DMS 273 treated with DMSO at 0.1 percent for 48 hours (cell line): ENCODE measurements at regions not wholly inside any gene's neighbourhood (a gene's known extent, or its start where the extent isn't known, plus 50 kb on each side); places are given as distances from the start of the nearest gene placed in this dataset.

ENCODE experiments used
- DNase-seq: peaks from one replicate; lab custom pipeline; 2025; lab: John Stamatoyannopoulos, UW

- DNase-seq, result no peak
Observed at GRCh38 chr2:4486971-4487370, 783.6 kb downstream of the DCDC2C start.

- DNase-seq, result no peak
Observed at GRCh38 chr2:4499316-4500030, 796.1 kb downstream of the DCDC2C start.

- no peak for DNase-seq
Observed at GRCh38 chr2:4501525-4501924, 798.1 kb downstream of the DCDC2C start.

- no peak for DNase-seq
Observed at GRCh38 chr2:4502230-4502843, 799.0 kb downstream of the DCDC2C start.

GRCh38 chr2:4507661-4508060, 804.3 kb downstream of the DCDC2C start:
- no peak for DNase-seq

- DNase-seq, result no peak
Observed at GRCh38 chr2:4515871-4516761, 812.7 kb downstream of the DCDC2C start.

GRCh38 chr2:4518596-4518995, 815.2 kb downstream of the DCDC2C start:
- no peak for DNase-seq

- DNase-seq, result no peak
Observed at GRCh38 chr2:4522498-4523421, 819.4 kb downstream of the DCDC2C start.

- no peak for DNase-seq
Observed at GRCh38 chr2:4527416-4527815, 824.0 kb downstream of the DCDC2C start.

- DNase-seq, result no peak
Observed at GRCh38 chr2:4528246-4528645, 824.9 kb downstream of the DCDC2C start.

- DNase-seq, result no peak
Observed at GRCh38 chr2:4528773-4529172, 825.4 kb downstream of the DCDC2C start.

GRCh38 chr2:4529738-4530137, 826.4 kb downstream of the DCDC2C start:
- no peak for DNase-seq

GRCh38 chr2:4530231-4530630, 826.9 kb downstream of the DCDC2C start:
- no peak for DNase-seq

- DNase-seq, result no peak
Observed at GRCh38 chr2:4533806-4534205, 830.4 kb downstream of the DCDC2C start.

GRCh38 chr2:4539121-4539520, 835.7 kb downstream of the DCDC2C start:
- DNase-seq, result no peak

- no peak for DNase-seq
Observed at GRCh38 chr2:4549666-4550210, 846.4 kb downstream of the DCDC2C start.

GRCh38 chr2:4551691-4552474, 848.5 kb downstream of the DCDC2C start:
- DNase-seq, result no peak

GRCh38 chr2:4553241-4553640, 849.9 kb downstream of the DCDC2C start:
- no peak for DNase-seq

GRCh38 chr2:4556135-4556896, 852.9 kb downstream of the DCDC2C start:
- no peak for DNase-seq

GRCh38 chr2:4561196-4561595, 857.8 kb downstream of the DCDC2C start:
- no peak for DNase-seq
